ENCODE measurements at regions not wholly inside any gene's neighbourhood (a gene's known extent, or its start where the extent isn't known, plus 50 kb on each side); places are given as distances from the start of the nearest gene placed in this dataset.
"Not testable (repeated sequence)": the region's sequence is repeated elsewhere in the genome, so short reads cannot be mapped to it uniquely, and the experiment has no call there.

- not testable (repeated sequence) for DNase-seq
Observed at GRCh38 chr7:150047329-150047728, 173.6 kb downstream of the ATP6V0E2 start.

- peak; percentile 2 for DNase-seq
Observed at GRCh38 chr7:150047772-150048171, 174.0 kb downstream of the ATP6V0E2 start.

DNA sequence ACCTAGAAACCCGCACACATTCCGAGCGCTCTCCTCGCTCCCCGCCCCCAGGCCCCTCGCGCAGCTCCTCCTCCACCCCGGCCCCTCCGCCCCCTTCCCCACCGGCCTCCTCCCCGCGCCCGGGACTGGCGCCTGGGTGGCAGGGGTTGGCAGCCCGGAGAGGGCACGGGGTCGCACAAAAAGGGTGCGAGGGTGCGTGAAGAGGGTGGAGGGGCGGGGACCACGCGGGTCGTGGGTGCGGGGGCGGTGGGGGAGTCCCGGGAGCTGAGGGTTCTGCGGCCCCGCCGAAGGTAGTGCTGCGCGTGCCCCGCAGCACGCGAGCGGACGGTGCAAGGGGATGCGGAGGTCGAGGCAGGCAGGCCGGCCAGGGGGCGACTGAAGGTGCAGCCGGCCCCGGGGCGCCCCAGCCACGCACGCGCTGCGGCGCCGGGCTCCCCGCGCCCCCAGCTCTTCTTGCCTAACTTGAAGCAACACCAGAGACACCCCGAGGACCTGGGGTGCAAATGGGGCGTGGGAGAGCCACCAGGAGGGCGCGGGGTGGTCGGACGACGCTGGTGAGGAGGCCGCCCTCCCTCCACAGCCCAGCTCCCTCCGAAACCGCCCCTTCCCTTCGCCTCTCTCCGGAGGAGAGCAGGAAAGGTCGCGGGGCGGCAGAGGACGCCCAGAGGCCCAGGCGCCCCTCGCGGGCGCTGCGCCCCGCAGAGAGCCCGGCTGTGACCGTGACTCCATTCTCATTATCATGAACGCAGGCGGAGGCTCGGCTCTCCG, 174.7 kb downstream of the ATP6V0E2 start:
- peak; percentile 2 for DNase-seq

- not testable (repeated sequence) for DNase-seq
Observed at GRCh38 chr7:150049012-150049655, 175.4 kb downstream of the ATP6V0E2 start.

DNA sequence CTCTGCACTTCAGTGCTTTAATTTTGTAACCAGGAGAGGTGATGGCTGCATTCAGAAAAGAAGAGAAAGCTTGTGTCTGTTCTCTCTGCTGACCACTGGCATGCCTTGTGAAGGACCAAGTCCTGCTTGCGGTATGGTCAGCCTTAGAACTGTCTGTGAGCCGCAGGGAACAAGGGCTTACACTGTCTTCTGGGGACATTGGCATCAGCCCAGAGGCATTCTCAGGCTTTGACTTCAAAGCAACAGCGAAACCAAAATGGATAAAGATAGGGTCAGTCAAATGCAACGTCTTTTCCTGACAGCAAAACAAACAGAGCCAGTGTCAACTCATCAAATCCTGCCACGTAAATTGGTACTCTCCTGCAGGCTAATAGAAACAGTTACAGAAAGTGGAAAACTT, 179.6 kb downstream of the ATP6V0E2 start:
- DNase-seq: not testable (repeated sequence)

GRCh38 chr7:150054242-150054641, 180.5 kb downstream of the ATP6V0E2 start:
- not testable (repeated sequence) for DNase-seq

GRCh38 chr7:150060259-150061221, 186.8 kb downstream of the ATP6V0E2 start:
- peak; percentile 89 for DNase-seq

DNA sequence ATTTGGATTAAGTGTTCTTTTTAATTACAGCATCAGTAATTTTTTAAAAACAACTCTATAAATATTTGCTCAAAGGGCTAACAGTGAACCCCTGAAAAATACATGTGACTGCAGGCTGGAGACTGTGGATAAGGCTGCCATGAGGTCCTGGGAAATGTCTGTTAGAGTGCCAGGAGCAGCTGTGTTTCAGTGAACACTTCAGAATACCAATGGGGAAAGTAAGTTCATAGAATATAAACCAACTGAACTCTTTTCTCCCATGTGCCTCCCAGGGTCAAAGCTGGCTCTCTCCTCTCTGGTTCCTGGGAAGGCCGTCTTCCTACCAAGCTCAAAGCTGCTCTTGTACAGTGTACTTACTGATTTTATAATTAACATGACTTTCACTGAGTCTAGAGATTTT, 189.4 kb downstream of the ATP6V0E2 start:
- not testable (repeated sequence) for DNase-seq

GRCh38 chr7:150069555-150070313, 196.0 kb downstream of the ATP6V0E2 start:
- DNase-seq: not testable (repeated sequence)

- DNase-seq: not testable (repeated sequence)
Observed at GRCh38 chr7:150077543-150077942, 203.8 kb downstream of the ATP6V0E2 start.

GRCh38 chr7:150081865-150082264, 208.1 kb downstream of the ATP6V0E2 start:
- DNase-seq: not testable (repeated sequence)

- DNase-seq: not testable (repeated sequence)
Observed at GRCh38 chr7:150084724-150085123, 211.0 kb downstream of the ATP6V0E2 start.

DNA sequence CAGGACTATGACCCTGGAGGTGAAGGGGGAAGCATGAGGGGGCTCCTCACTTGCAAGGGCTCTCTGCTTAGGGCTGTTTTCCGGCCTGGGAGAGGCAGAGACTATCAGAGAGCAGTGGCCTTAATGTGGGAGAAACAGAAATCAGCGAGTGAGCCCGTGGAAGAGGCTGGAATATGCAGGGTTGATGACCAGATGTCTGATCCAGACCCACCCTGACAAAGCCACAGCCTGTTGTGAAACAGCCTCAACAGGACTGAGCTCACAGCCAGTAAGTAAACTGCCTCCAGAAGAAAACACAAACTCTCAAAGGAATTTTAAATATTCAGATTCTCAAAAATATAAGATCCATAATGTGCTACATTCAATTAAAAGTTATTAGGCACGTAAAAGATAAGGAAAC, 213.7 kb downstream of the ATP6V0E2 start:
- not testable (repeated sequence) for DNase-seq

GRCh38 chr7:150089139-150089538, 215.4 kb downstream of the ATP6V0E2 start:
- DNase-seq: not testable (repeated sequence)

DNA sequence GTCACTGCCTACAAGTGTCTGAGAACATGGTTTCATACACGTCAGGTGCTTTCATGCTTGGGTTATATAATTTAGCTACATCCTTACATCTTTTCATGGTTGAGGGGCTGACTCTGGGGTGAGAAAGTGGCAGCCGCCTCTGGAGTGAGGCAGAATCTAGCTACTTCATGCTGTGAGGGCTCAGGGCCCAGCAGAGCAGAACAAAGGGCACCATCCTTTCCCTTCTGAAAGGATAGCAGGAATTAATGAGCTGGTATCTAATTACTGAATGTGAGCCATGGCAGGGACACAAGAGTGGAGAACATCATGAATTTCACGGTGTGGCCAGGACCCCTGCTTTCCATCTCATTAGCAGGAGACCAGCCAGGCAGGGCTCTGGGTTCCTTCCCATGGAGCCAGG, 217.0 kb downstream of the ATP6V0E2 start:
- not testable (repeated sequence) for DNase-seq

DNA sequence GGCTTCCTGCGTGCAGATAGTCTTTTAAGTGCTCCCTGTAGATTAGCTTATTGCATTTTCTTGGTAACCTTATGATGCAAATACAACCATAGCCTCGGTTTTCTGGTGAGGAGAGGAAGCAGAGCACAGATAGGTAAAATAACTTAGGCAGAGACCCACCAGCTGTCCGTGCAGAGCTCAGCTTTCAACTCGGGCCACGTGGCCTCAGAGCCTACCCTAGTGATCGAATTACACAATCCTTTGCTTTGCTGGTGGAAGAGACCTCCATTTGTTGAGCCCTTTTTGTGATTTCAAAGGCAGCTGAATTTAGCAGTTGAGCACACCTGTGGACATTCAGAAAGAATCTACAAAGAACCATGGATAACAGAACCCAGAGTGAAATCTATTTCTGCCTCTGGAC, 220.1 kb downstream of the ATP6V0E2 start:
- DNase-seq: not testable (repeated sequence)

DNA sequence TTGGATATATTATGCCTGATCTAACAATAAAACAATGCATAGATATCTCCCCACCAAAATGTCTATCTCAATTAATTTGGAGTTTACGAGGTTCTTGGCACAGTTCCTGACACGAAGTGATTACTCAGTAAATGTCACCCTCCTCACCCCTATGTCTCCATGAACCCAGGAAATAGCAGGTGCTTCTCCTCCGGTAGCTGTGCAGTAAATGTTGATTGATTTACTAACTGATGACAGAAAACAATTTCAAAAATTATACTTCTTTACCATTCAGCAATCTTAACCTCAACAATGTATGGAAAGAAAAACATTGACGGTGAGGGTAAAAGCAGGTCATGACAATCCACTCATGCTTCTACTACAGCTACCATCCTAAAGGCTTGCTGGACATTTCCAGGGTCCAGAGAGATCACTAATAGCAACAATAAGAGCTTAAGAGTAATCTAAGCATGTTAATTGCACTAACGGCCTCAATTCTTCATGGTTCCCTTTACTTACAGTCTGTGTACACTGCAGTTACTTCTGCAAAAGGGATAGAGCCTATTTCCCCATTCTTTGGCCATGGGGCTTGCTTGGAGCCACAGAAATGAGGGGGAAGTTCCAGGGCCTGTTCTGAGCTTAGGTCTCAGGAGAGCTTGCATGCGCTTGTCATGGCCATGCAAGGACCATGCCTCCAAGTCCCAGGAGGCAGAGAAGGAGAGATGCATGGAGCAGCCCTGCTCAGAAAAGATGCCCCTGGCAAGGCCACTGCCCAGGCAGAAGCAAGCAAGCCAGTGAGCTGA, 222.6 kb downstream of the ATP6V0E2 start:
- not testable (repeated sequence) for DNase-seq

- DNase-seq: not testable (repeated sequence)
Observed at GRCh38 chr7:150098592-150098991, 224.6 kb upstream of the LRRC61 start.

DNA sequence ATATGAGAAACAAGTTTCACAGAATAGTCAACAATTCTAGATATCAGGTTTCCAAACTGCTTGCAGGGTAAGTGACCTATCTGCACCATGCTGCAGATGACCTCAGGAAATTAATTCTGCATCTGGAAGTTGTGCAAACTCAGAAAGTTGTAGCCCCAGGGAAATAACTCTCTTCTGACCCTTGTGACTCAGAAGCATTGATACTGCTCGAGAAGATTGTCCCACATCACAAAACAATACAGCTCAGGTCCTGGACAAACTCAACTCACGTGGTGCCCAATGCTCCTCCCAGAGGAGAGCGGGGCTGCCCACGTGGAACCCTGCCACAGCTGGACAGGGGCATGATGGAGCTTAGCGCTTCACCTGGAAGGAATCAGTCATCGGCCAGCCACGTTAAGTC, 221.9 kb upstream of the LRRC61 start:
- DNase-seq: not testable (repeated sequence)

DNA sequence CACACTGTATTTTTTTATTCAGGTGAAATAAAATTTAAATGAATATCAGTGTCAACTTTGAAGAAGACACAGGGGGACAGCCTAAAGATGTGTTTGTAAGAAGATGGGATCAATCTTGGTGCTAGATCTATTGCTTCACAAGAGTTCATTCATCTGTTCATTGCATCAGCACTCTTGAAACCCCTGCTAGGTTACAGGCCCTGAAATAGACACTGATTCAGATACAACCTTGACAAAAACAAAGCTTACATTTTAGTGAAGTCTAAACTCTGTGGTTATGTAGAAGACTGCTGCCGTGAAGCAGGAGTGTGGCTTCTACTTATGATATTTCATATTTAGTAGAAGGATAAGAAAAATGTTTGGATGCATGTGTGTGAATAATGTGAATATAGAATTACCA, 215.9 kb upstream of the LRRC61 start:
- DNase-seq: not testable (repeated sequence)

DNA sequence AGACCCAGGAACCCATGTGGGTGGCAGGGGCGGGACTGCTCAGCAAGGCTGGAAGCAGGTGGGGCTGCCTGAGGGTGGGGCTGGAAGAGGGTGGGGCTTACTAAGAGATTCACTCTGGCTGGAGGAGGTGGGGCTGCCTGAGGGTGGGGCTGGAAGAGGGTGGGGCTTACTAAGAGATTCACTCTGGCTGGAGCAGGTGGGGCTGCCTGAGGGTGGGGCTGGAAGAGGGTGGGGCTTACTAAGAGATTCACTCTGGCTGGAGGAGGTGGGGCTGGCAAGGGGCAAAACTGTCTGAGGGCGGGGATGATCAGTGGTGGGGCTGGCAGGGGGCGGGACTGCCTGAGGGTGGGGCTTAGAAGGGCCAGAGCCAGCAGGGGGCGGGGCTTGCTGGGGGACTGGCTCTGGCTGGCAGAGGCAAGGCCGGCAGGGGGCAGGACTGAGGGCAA, 212.8 kb upstream of the LRRC61 start:
- DNase-seq: not testable (repeated sequence)

All from activated naive CD4-positive, alpha-beta T cell treated with Interleukin-2 at 50 U/mL for 16 hours (primary cell).